ENCODE measurements at regions not wholly inside any gene's neighbourhood (a gene's known extent, or its start where the extent isn't known, plus 50 kb on each side); places are given as distances from the start of the nearest gene placed in this dataset.

DNA sequence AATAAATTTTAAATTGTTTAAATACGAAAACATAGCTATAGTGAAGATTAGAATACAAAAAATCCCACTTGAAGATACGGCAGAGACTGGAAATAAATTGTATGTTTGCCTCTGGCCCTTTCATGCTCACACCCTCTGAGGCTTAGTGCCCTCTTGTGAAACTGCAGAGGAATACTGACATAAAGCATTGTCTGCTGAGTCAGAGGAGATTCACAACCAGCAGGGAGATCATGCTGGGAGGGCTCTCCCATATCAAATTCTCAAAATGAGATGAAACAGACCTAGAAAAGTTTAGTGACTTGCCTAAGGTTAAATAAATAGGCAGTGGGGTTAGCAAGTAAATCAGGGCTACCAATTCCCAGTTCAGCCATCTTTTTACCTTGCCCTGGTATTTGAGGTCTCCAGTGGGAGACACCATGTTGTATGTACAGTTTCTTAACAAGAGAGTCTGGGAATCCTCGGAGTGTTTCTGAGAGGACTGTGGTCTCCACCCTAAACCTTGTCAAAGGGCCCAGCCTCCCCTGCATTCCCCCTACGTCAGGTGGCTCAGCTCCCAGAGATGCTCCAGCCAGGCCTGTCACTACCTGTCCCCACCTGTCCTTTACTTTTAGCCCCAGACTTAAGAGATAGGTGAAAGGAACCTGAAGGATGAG lies 581.4 kb upstream of the DIPK2B start:
- no peak for DNase-seq (ENCODE audit: low read depth in 2 of 2, low spot score in 1 of 2)

DNA sequence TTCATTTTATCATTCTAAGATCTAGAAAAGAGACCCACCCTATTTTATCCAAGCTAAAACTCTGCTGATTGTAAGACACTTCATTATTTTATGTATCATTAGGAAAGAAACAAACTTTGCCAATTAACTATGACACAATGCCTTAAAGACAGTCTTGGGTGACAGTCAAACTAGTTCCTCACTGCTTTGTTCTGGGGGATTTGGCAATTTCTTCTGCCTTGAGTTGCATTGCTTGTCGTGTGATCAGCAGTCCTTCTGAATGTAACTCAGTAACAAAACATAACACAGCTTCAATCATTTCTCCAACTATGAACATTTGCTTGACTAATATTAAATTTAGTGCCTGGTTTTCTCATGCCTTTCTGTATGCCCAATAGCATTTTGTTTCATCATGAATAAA lies 577.9 kb upstream of the DIPK2B start:
- DNase-seq (ENCODE audit: low read depth in 2 of 2, low spot score in 1 of 2): no peak

DNA sequence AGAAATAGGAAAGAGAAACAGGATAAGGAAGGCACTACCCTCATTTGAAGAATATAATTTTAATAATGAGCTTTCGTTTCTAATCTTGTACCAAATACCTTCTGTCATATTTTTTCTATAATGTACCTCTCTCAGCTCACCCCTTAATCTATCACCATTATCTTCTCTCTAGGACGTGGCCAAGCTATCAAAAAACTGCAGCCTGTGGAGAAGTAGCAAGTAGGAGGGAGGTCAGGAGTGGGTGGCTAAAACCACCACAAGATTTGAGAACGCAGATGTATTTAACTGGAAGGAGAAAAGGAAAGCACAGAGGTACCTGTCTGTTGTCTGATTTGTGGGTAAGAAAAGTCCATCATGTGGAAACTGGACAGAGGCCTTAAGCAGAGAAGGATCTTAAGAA lies 576.7 kb upstream of the DIPK2B start:
- no peak for DNase-seq (ENCODE audit: low read depth in 2 of 2, low spot score in 1 of 2)

DNA sequence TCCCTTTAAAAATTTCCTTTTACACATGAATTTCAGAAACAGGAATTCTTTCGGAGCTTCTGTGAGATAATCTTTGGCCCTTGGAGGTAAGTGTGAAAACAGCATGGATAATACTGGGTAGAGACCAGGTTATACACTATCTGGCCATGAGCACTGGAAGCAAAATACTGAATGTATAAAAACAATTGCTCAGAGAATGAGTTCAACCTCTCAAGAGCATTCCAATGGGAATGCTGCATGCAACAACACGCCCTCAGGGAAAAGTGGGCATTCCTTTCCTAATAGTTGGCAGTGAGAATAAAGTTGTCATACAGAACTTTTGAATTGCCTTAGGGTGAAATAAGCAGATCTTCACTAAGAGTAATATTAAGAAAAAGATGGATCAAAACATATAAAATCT lies 574.8 kb upstream of the DIPK2B start:
- no peak for DNase-seq (ENCODE audit: low read depth in 2 of 2, low spot score in 1 of 2)

DNA sequence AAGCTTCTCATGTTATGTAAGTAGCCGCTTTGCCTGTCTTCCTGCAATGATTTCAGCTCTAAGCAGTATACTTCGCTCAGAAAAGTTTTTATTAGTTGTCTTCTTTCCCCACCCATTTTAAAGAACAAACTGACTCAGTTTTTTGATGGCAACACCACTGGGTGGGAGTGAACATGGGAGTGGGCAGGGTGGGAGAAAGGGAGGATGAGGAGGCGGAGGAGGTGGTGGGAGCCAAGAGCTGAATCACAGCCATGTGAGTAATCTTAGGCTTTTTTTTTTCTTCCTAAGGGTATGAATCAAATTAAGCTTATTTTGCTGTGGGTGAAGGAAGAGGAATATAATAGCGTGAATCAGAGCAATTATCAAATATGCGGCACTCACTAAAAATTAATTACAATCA lies 574.3 kb upstream of the DIPK2B start:
- DNase-seq (ENCODE audit: low read depth in 2 of 2, low spot score in 1 of 2): no peak

DNA sequence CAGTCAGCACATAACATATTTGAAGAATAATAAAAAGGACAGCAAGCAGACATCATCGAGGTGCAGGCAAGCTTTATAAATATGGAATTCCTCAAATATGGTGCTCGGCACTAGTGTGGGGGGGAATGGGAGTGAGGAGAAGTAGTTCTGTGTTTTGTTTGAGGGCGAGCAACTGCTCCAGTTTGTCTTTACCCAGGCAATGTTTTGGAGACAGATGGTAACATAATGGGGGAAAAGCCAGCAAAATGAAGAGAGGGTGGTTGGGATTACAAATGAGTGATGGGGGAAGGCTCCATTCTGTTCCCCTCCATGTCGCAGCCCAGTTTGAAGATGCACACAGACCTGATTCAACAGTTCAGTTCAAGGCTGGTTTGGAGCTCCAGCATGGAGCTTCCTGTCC lies 572.9 kb upstream of the DIPK2B start:
- DNase-seq (ENCODE audit: low read depth in 2 of 2, low spot score in 1 of 2): no peak

DNA sequence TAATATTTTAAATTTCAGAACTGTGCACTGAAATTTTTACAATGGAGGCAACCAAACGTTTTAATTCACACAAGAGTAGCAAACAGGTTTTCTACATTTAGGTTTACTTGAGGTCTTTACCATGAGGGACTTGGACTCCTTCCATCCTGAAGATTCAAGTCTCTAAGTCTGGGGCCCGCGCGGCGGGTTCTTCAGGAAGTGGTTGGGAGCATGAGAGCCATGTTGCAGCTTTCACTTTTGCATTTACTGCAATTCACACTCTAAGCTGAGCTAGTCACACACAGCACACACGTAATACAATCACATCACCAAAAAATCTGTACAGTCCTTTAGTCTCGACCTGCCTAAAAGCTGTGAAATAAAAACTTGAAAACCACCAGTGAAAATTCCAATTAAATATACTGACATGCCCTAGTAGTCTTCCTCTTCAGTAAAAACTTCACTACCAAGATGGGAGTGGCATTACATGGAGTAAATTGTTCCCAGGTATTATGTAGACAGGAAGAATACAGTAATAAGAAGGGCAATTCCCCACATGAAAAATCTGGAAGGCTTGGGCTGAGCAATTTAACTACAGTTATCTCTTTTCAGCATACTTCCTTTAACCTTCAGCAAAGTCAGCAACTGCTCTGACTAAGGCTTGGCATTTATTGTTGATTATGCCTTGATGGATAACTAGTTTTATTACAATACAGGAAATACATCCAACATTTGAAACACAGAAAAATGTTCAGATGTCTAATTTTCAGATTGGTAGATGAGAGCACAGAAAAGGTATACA lies 571.1 kb upstream of the DIPK2B start:
- no peak for DNase-seq (ENCODE audit: low read depth in 2 of 2, low spot score in 1 of 2)

DNA sequence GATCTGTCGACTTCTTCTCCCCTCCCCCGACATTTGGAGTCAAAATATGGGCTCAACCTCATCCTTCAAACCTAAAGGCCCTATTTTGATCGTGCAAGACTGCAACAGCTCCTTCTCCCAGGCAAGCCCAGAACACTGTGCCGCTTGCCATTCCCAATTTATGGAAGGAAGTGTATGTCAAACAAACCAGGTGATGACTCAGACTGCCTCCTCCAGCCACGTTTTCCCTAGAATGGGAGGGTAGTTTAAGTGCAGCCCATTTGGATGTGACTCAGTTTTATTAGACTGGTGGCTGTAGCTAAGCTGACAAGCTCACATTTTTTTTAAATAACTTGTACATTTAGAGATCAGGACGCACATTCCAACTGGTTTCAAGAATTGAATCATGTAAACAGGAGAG lies 570.4 kb upstream of the DIPK2B start:
- no peak for DNase-seq (ENCODE audit: low read depth in 2 of 2, low spot score in 1 of 2)

DNA sequence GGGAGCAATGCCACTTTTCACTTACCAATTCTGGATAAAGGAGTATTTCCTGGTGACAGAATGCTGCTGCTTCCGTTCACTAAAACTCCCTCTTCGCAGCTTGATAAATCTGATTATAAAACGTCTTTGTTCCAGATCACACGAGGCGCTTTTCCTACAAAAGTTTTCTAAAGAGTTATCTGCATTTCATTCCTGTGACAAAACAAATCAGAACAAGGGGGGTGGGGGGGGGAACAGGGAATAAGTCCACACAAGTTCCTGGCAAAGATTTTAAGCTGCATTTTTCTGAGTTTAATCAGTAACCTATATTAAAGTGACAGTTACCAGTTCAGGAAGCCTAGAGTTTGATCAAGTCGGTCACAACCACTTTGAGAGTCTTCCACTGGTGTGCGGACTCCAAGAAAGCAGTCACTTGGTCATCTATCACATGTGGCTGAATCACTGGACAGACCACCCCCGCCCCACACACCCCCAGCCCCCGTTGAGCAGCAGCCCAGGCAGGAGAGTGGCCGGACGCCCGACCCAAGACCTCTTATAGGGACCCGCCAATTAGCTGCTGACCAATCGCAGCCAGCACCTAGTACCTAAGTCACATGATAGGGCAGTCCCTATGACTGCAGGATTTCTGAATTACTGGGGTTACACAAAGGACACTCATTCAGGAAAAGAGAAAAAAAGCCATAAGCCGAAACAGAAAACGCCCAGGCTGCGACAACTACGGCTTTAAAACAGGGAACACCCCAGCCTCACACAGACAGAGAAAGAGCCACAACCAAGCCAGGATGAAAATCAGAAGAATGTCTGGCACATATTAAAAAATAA lies 569.3 kb upstream of the DIPK2B start:
- no peak for DNase-seq (ENCODE audit: low read depth in 2 of 2, low spot score in 1 of 2)

DNA sequence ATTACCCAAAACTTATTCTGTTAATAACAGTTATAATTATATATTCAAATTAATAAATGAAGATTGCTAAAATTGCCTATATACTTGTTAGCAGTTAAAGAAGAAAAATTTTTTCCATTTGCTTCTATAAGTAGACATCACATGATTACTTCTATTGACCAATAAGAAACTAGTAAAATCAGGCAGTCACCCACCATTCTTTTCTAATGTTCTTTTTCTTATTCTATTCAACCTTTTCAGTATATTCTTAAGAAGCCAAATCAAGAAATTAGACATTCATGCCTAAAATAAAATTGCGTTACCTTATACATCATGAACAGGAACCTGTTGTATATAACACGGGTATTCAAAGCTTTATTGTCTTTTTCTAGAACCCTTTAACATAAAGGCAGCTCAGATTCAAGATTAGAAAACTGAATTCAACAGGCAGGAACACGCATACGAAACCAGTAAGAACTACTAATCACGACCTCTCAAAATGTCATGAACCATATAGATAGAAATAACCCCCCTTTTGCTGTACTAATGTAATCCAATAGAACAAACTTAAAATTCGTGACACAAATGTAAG lies 568.1 kb upstream of the DIPK2B start:
- DNase-seq (ENCODE audit: low read depth in 2 of 2, low spot score in 1 of 2): no peak

DNA sequence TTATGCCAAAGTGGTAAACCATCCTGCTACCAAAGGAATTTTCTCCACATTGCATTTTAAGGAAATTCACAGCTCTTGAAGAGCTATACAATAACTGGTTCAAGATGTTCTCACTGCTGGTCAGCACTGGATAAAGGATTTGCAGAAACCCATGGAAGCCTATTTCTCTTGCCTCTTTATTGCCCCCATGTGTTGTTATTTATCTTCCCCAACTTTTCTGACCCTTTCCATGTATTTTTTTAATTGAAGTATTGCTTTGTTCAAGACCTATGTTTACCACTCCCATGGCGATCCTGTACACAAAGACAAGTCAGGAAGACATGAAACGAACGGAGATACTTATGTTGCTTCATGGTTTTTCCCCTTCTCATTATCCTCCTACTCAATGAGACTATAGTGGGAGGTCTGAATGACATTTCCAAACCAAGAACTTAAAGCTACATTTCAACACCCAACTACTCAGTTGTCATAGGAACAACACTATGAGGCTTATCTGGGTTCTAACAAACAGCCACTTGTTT lies 566.4 kb upstream of the DIPK2B start:
- no peak for DNase-seq (ENCODE audit: low read depth in 2 of 2, low spot score in 1 of 2)

DNA sequence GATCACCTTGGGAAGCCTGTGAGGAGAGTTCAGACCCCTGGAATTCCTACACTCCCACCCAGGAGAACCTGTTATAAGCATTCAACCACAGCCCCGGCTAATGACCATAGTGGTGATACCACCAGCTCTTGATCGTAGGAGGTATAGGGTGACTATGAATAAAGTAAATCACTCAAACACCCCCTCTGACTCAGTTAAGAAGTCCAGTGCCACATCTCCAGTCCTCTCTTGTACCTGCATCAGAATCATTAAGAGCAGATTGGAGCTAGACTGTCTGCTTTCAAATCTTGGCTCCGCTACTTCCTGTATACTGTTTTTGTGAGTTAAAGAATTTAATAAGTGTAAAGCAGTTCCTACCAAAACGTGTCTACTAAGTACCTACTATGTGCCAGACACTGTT lies 565.1 kb upstream of the DIPK2B start:
- DNase-seq (ENCODE audit: low read depth in 2 of 2, low spot score in 1 of 2): no peak

DNA sequence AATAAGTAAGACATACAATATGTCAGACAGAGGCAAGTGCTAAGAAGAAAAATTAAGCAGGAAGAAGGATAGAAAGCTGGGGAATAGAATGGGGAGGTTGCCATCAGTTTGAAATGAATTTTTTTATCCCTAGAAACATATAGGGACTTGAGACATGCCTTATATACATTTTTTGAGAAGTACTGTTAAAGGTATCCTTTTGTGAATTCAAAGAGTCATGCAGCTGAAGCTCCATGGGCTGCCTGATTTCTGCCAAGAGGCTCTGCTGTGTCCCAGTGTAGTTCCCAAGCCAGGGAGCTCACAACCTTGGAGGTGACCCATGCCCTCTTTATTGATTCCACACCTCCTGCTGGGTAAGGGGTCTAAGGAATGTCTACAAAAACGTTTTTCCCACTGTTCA lies 564.6 kb upstream of the DIPK2B start:
- DNase-seq (ENCODE audit: low read depth in 2 of 2, low spot score in 1 of 2): no peak

DNA sequence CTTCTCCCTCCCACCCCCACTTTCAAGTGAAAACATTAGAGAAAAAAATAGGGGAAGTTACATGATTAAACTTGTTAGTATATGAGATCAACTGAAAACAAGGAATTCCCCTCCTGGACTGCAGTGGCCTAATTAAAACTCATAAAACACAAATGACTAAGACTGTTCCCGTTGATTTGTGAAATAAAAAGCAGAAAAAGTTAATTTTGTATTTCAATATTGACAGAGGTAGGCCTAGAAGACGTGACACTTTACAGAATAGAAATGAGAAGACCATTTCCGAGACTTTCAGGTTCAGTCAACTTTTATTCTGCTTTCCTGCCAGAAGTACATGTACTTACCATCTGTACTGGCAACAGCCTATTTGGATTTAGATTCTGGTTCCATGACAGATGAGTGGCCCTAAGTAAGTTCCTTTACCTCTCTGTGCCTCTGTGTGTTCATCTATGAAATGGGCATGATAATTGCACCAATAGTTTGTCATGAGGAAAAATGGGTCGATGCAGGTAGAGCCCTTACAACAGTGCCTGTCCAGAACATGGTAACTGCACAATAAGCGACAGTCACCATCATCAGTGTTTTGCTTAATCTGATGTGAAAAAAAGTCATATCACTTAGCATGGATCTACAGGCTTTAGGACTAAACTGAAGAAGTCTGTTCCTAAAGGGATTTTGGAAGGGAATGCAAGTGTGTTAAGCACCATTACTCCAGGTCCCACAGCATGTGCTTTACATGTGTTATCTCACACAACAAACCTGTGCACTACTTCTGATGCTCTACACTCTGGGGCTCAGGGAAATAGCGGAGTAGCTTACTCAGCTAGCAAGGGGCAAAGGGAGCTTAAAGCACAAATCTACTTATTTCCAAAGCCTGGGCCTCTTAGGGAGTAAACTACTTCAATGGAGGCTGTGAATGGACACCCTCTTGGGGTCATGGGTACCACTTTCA lies 562.3 kb upstream of the DIPK2B start:
- no peak for DNase-seq (ENCODE audit: low read depth in 2 of 2, low spot score in 1 of 2)

DNA sequence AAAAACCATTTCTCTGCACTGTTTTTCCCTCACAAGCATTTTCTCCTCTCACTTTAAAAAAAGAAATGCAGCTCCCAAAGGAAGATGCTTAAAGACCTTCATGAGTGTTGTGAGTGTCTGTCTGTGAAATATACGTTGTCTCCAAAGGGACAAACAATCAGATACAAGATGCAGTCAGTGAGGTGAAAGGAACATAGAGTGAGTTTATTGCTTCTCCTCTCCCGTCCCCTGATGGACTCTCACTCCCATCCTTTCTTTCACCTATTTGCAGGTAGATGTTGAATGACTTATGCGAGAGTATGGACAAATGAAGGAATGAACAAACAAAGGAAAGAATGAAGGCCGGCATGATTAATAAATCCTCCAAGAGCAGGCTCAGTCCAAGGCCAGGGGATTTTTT lies 561.2 kb upstream of the DIPK2B start:
- no peak for DNase-seq (ENCODE audit: low read depth in 2 of 2, low spot score in 1 of 2)

DNA sequence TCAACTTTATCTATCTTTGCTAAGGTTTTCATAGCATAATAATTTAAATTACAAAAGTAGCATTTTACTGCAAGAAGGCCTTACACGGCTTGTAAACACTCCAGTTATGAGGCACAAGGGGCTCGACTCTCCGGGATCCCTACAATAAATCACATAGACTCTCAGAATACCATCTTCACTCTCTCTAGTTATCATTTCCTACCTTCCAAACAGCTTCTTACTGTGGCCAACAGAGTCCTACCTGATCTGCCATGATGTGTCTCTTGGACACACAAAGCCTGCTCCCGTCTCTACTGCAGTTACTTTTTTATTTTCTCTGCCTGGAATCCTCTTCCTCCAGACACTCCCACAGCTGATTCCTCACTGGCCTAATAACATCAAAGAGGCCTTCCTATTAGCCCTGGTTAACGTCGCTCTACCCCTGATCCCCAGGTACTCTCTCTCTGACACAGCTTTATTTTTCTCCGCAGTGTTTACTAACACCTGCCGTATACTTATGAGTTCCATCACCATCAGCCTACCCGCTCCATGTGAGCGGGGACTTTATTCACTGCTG lies 559.6 kb upstream of the DIPK2B start:
- no peak for DNase-seq (ENCODE audit: low read depth in 2 of 2, low spot score in 1 of 2)

DNA sequence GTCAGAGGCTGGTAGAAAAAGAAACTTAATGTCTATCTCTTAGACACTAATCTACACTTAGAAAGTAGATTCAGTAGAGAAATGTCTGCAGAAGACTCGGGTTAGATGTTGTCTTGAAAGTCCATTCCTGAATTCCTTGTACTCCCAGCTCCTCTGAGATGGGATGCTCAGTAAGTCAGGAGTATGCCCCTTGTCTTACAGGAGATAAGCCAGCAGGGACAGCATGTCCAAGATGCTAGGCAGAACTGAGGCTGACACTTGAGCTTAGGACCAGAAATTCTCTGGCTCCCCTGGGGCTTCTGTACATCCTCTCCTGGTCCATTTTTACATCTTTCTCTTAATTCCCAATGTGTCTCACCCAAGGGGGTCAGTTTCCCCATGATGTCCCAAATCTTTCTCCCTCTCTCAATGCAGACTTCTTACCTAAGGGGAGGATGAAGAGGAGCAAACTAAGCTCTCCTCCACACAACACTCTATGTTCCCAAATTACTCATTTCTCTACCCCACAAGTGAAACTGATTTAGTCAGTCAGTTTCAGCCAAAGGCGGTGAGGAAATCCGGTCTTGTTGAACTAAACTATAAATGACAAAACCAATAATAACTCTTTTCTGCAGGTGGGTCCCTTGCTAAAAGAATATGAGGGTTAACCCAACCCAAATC lies 558.2 kb upstream of the DIPK2B start:
- no peak for DNase-seq (ENCODE audit: low read depth in 2 of 2, low spot score in 1 of 2)

DNA sequence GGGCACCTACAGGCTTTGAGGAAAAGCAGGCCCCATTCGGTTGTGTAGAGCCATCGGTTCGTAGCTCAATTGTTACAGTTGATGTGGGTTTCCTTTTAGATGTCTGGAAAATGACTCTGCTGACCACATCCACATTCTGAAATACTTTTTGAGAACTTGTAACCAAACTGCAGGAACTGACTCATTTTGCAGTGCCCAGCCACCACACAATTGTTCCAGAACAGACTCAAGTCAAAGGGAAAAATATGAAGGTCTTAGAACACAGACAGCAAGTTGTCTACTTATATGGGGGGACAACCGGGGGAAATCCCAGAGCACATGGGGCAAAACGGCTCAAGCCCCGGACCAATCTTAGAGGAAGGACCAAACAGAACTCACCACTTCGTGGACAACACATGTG lies 557.6 kb upstream of the DIPK2B start:
- DNase-seq (ENCODE audit: low read depth in 2 of 2, low spot score in 1 of 2): peak in 1 of 2 donors; percentile 34

DNA sequence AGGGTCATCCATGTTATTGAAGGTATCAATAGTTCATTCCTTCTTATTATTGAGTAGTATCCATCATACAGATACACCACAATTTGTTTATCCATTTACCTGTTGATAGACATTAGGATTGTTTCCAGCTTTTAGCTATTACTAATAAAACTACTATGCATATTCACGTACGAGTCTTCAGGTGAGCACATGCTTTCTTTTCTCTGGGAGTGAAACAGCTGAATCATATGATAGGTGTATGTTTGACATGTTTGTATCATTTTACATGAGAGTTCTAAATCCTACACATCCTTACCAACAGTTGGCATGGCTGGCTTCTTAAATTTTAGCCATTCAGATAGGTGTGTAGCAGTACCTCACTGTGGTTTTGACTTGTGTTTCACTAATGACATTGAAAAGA lies 556.6 kb upstream of the DIPK2B start:
- no peak for DNase-seq (ENCODE audit: low read depth in 2 of 2, low spot score in 1 of 2)

DNA sequence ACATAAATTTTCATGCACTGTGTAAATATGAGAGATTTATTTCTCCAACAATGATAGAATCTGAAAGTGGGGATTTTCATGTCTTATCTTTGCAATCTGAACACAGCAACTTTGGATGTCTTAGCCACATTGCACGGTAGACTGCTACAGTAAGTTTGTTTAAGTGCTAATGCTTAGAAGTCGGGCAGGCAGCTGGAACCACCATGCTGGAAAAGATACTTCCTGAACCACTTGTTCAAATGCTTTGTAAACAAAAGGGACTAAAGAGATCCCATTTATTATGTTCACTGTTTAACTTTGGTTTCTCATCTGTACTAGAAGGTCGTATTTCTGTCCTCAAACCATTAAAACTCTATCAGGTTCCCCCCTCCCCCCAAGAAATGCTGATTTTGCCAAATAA lies 555.9 kb upstream of the DIPK2B start:
- DNase-seq (ENCODE audit: low read depth in 2 of 2, low spot score in 1 of 2): no peak
